Peyer's patch (tissue), 4 donors: ENCODE measurements at regions not wholly inside any gene's neighbourhood (a gene's known extent, or its start where the extent isn't known, plus 50 kb on each side); places are given as distances from the start of the nearest gene placed in this dataset.

Source experiments
- POLR2A ChIP-seq, 2 donors: fragments of 450-650 bp; IDR thresholded peaks; one replicate each; pipeline ENCODE4 v1.5.1; 2017; ENCODE audit warnings: antibody characterized with exemption in 2 of 2, mild to moderate bottlenecking in 2 of 2, moderate library complexity in 2 of 2
- TF ChIP-seq, protein P1 (sequence below), 6 experiments: fragments of 450-650 bp in 4 of 6; fragments of 200-600 bp in 2 of 6; sonication (generic) in 1 of 6; IDR thresholded peaks; one replicate each; pipeline ENCODE4 v1.5.1; 2017 to 2019; ENCODE audit warnings: antibody characterized with exemption in 6 of 6, mild to moderate bottlenecking in 3 of 6, moderate library complexity in 1 of 6

DNA sequence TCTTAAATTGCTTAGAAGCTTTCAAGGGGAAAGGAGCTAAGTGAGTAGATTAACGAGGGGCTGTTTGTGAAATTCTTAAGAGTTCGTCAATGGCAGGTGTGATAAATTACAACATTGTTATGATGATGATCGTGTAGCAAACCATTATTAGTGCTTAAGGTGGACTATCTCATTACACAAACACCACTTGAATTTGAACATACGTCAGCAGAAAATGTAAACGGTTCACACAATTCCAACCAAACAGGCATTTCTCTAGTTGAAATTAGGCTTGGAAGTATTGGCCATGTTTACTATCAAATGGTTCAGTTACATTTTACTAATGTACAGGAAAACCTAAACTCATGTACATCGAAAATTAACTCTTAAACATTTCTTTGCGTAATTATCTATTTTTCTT, 102.8 kb downstream of the PYDC2 start:
- TF ChIP-seq, protein P1, sequence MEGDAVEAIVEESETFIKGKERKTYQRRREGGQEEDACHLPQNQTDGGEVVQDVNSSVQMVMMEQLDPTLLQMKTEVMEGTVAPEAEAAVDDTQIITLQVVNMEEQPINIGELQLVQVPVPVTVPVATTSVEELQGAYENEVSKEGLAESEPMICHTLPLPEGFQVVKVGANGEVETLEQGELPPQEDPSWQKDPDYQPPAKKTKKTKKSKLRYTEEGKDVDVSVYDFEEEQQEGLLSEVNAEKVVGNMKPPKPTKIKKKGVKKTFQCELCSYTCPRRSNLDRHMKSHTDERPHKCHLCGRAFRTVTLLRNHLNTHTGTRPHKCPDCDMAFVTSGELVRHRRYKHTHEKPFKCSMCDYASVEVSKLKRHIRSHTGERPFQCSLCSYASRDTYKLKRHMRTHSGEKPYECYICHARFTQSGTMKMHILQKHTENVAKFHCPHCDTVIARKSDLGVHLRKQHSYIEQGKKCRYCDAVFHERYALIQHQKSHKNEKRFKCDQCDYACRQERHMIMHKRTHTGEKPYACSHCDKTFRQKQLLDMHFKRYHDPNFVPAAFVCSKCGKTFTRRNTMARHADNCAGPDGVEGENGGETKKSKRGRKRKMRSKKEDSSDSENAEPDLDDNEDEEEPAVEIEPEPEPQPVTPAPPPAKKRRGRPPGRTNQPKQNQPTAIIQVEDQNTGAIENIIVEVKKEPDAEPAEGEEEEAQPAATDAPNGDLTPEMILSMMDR (IDR thresholded peaks at IDR 0.05): no peak
- TF ChIP-seq POLR2A (IDR thresholded peaks at IDR 0.05): no peak
